SK-N-SH treated with all-trans-retinoic acid at 6 μM for 48 hours (cell line): ENCODE measurements at regions not wholly inside any gene's neighbourhood (a gene's known extent, or its start where the extent isn't known, plus 50 kb on each side); places are given as distances from the start of the nearest gene placed in this dataset.

ENCODE experiments used
- ATAC-seq: fragments of 200-7000 bp; cut with Tn5 transposase; 3 replicates; pipeline ENCODE4 v1.9.1; 2020; ENCODE audit warnings: mild to moderate bottlenecking, moderate library complexity
- ARNTL ChIP-seq: fragments of 450-650 bp; formaldehyde crosslinking; IDR thresholded peaks from 2 replicates; pipeline ENCODE4 v1.5.0; 2020; ENCODE audit warnings: low read depth, mild to moderate bottlenecking, moderate library complexity, borderline replicate concordance
- CREB5 ChIP-seq: fragments of 250-450 bp; sonication (Bioruptor Pico); IDR thresholded peaks from 2 replicates; pipeline ENCODE4 v1.5.1; 2020; ENCODE audit warnings: low read depth, mild to moderate bottlenecking, moderate library complexity
- CSDC2 ChIP-seq: fragments of 250-450 bp; sonication (Bioruptor Pico); IDR thresholded peaks from 2 replicates; pipeline ENCODE4 v1.5.0; 2020; ENCODE audit warnings: mild to moderate bottlenecking, moderate library complexity
- CSRNP3 ChIP-seq: fragments of 250-450 bp; sonication (Bioruptor Pico); IDR thresholded peaks from 2 replicates; pipeline ENCODE4 v1.5.1; 2021; ENCODE audit warnings: mild to moderate bottlenecking, moderate library complexity
- ESRRG ChIP-seq: fragments of 250-450 bp; sonication (Bioruptor Pico); IDR thresholded peaks from 2 replicates; pipeline ENCODE4 v1.6.1; 2021; ENCODE audit warnings: mild to moderate bottlenecking
- GLIS3 ChIP-seq: fragments of 250-450 bp; sonication (Bioruptor Pico); IDR thresholded peaks from 2 replicates; pipeline ENCODE4 v1.5.0; 2020; ENCODE audit warnings: mild to moderate bottlenecking, moderate library complexity
- ISL1 ChIP-seq: fragments of 250-450 bp; sonication (Bioruptor Pico); IDR thresholded peaks from 2 replicates; pipeline ENCODE4 v2.1.2; 2022; ENCODE audit warnings: mild to moderate bottlenecking, moderate library complexity
- OSR1 ChIP-seq: fragments of 250-450 bp; sonication (Bioruptor Pico); IDR thresholded peaks from 2 replicates; pipeline ENCODE4 v1.8.0; 2022; ENCODE audit warnings: moderate library complexity, mild to moderate bottlenecking, inconsistent platforms
- PATZ1 ChIP-seq: fragments of 250-450 bp; sonication (Bioruptor Pico); IDR thresholded peaks from 2 replicates; pipeline ENCODE4 v1.8.0; 2020; ENCODE audit warnings: mild to moderate bottlenecking, moderate library complexity, borderline replicate concordance
- POU6F1 ChIP-seq: fragments of 250-450 bp; sonication (Bioruptor Pico); IDR thresholded peaks from 2 replicates; pipeline ENCODE4 v1.8.0; 2021; ENCODE audit warnings: low read depth, mild to moderate bottlenecking, moderate library complexity, borderline replicate concordance
- PPARA ChIP-seq: fragments of 250-450 bp; sonication (Bioruptor Pico); IDR thresholded peaks from 2 replicates; pipeline ENCODE4 v1.5.0; 2020; ENCODE audit warnings: mild to moderate bottlenecking, borderline replicate concordance
- RARB ChIP-seq: fragments of 250-450 bp; sonication (Bioruptor Pico); IDR thresholded peaks from 2 replicates; pipeline ENCODE4 v1.8.0; 2021; ENCODE audit warnings: mild to moderate bottlenecking, moderate library complexity
- SNAI2 ChIP-seq: fragments of 250-450 bp; sonication (Bioruptor Pico); IDR thresholded peaks from 2 replicates; pipeline ENCODE4 v1.5.0; 2020; ENCODE audit warnings: mild to moderate bottlenecking, moderate library complexity
- TCF4 ChIP-seq: fragments of 250-450 bp; sonication (Bioruptor Pico); IDR thresholded peaks from 2 replicates; pipeline ENCODE4 v1.8.0; 2021; ENCODE audit warnings: mild to moderate bottlenecking, moderate library complexity, borderline replicate concordance
- TOX ChIP-seq: fragments of 250-450 bp; sonication (Bioruptor Pico); IDR thresholded peaks from 2 replicates; pipeline ENCODE4 v1.8.0; 2021; ENCODE audit warnings: mild to moderate bottlenecking, moderate library complexity, borderline replicate concordance
- TSHZ2 ChIP-seq: fragments of 250-450 bp; sonication (Bioruptor Pico); IDR thresholded peaks from 2 replicates; pipeline ENCODE4 v1.5.0; 2020; ENCODE audit warnings: mild to moderate bottlenecking, moderate library complexity
- ZC3H10 ChIP-seq: fragments of 250-450 bp; sonication (Bioruptor Pico); IDR thresholded peaks from 2 replicates; pipeline ENCODE4 v1.5.1; 2021; ENCODE audit warnings: mild to moderate bottlenecking, moderate library complexity
- ZFP3 ChIP-seq: fragments of 250-450 bp; sonication (Bioruptor Pico); IDR thresholded peaks from 2 replicates; pipeline ENCODE4 v1.5.0; 2020; ENCODE audit warnings: mild to moderate bottlenecking, moderate library complexity
- ZFP30 ChIP-seq: fragments of 450-650 bp; formaldehyde crosslinking; IDR thresholded peaks from 2 replicates; pipeline ENCODE4 v1.5.0; 2022; ENCODE audit warnings: mild to moderate bottlenecking, moderate library complexity
- ZNF565 ChIP-seq: fragments of 450-650 bp; formaldehyde crosslinking; conservative IDR thresholded peaks from 2 replicates; pipeline ENCODE4 v1.5.0; 2020; ENCODE audit warnings: low read depth, mild to moderate bottlenecking, moderate library complexity
- ZNF70 ChIP-seq: fragments of 450-650 bp; formaldehyde crosslinking; IDR thresholded peaks from 2 replicates; pipeline ENCODE4 v1.5.0; 2020; ENCODE audit warnings: mild to moderate bottlenecking, moderate library complexity
- ZNF8 ChIP-seq: fragments of 450-650 bp; formaldehyde crosslinking; IDR thresholded peaks from 2 replicates; pipeline ENCODE4 v1.5.0; 2020; ENCODE audit warnings: mild to moderate bottlenecking, moderate library complexity

GRCh38 chrX:96566878-96567277 lies 117.8 kb upstream of the DIAPH2 start (continued):
- TF ChIP-seq TSHZ2 (CRISPR knock-in tag) (no peak), RARB (CRISPR knock-in tag) (no peak)

DNA sequence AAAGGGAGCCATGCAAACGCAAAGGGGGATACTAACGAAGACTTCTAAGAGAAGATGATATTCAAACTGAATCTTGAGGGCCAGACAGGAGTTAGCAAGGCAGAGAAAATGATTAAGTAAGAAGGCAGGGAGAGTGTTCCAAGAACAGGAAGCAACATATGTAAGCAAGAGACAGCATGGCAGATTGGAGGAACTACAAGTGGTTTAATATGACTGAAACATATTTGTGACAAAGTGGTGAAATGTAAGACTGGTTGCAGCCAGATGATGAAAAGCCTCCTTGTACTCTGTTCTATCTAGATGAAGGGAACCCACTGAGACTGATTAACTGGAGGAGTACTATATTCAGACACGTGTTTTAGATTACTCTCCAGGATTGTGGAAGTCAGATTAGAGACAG lies 116.6 kb upstream of the DIAPH2 start:
- no peak for ATAC-seq
- TF ChIP-seq ZFP30 (CRISPR knock-in tag): no peak
- TF ChIP-seq CSDC2 (CRISPR knock-in tag): no peak
- no peak for TF ChIP-seq OSR1 (CRISPR knock-in tag)
- TF ChIP-seq CREB5 (CRISPR knock-in tag): no peak
- no peak for TF ChIP-seq PPARA (CRISPR knock-in tag)
- no peak for TF ChIP-seq SNAI2 (CRISPR knock-in tag)
- no peak for TF ChIP-seq POU6F1
- TF ChIP-seq ZNF70 (CRISPR knock-in tag): no peak
- no peak for TF ChIP-seq TOX (CRISPR knock-in tag)
- no peak for TF ChIP-seq ZFP3 (CRISPR knock-in tag)
- no peak for TF ChIP-seq CSRNP3 (CRISPR knock-in tag)
- no peak for TF ChIP-seq GLIS3 (CRISPR knock-in tag)
- TF ChIP-seq ZNF8 (CRISPR knock-in tag): no peak
- TF ChIP-seq ARNTL (CRISPR knock-in tag): no peak
- TF ChIP-seq ZC3H10 (CRISPR knock-in tag): no peak
- TF ChIP-seq ESRRG (CRISPR knock-in tag): no peak
- TF ChIP-seq ZNF565 (CRISPR knock-in tag): no peak
- TF ChIP-seq ISL1 (CRISPR knock-in tag): no peak
- TF ChIP-seq TSHZ2 (CRISPR knock-in tag): no peak

DNA sequence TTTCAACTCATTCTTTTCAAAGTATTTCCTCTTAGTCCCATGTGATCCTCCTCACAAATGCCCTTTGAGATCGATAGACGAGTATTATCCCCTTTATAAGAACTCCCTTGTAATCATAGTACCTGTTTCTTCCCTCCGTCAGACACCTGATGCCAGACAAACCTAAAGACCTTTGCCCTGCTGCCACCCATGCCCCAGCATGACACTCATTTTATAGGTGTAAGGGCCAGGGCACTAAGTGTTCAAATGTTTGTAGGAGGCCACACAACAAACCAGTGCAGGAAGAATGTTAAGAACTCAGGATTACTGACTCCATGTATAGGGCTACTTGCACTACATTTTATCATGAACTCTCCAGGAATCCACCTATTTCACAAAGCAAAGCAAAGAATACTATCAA lies 115.6 kb upstream of the DIAPH2 start:
- no peak for ATAC-seq
- no peak for TF ChIP-seq TSHZ2 (CRISPR knock-in tag)
- TF ChIP-seq TCF4 (CRISPR knock-in tag): no peak
- no peak for TF ChIP-seq GLIS3 (CRISPR knock-in tag)
- TF ChIP-seq ARNTL (CRISPR knock-in tag): no peak
- TF ChIP-seq ISL1 (CRISPR knock-in tag): no peak
- no peak for TF ChIP-seq PATZ1 (CRISPR knock-in tag)
- TF ChIP-seq CSRNP3 (CRISPR knock-in tag): no peak
- no peak for TF ChIP-seq ZFP3 (CRISPR knock-in tag)
- TF ChIP-seq SNAI2 (CRISPR knock-in tag): no peak
- TF ChIP-seq ZNF565 (CRISPR knock-in tag): no peak
- TF ChIP-seq ZFP30 (CRISPR knock-in tag): no peak
